ENCODE measurements at regions not wholly inside any gene's neighbourhood (a gene's known extent, or its start where the extent isn't known, plus 50 kb on each side); places are given as distances from the start of the nearest gene placed in this dataset.

DNA sequence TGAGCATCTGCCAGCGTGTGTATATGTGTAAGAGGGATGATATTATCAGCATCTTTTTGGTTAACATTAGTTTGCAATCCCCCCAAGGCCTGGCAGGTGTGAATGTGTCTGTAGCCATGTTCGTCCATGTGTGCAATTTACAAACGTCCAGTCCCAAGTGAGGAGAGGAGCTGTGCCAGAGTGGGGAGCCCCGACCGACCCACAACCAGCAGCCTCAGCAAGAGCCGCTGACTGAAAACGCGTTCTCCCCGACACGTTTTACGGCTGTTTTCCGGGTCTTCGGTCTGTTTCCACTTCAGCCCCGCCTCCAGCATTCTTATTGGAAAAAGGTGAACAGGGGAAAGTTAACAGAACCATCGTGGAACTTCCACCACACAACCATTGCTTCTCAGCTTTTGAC is 119.1 kb upstream of the SOX1 start:
- TF ChIP-seq EP300 (IDR thresholded peaks at IDR 0.05; ENCODE audit: borderline replicate concordance in 1 of 2, control insufficient read depth in 1 of 2, low read depth in 2 of 2, low read length in 2 of 2) (no peak), SUZ12 (IDR thresholded peaks at IDR 0.05; ENCODE audit: unreplicated experiment) (no peak), POLR2A (IDR thresholded peaks at IDR 0.05; ENCODE audit: low read depth, low read length) (no peak)
- TF ChIP-seq, protein P1, sequence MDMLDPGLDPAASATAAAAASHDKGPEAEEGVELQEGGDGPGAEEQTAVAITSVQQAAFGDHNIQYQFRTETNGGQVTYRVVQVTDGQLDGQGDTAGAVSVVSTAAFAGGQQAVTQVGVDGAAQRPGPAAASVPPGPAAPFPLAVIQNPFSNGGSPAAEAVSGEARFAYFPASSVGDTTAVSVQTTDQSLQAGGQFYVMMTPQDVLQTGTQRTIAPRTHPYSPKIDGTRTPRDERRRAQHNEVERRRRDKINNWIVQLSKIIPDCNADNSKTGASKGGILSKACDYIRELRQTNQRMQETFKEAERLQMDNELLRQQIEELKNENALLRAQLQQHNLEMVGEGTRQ (IDR thresholded peaks at IDR 0.05; ENCODE audit: borderline replicate concordance, low read depth, low read length) = no peak
- TF ChIP-seq, protein P2, sequence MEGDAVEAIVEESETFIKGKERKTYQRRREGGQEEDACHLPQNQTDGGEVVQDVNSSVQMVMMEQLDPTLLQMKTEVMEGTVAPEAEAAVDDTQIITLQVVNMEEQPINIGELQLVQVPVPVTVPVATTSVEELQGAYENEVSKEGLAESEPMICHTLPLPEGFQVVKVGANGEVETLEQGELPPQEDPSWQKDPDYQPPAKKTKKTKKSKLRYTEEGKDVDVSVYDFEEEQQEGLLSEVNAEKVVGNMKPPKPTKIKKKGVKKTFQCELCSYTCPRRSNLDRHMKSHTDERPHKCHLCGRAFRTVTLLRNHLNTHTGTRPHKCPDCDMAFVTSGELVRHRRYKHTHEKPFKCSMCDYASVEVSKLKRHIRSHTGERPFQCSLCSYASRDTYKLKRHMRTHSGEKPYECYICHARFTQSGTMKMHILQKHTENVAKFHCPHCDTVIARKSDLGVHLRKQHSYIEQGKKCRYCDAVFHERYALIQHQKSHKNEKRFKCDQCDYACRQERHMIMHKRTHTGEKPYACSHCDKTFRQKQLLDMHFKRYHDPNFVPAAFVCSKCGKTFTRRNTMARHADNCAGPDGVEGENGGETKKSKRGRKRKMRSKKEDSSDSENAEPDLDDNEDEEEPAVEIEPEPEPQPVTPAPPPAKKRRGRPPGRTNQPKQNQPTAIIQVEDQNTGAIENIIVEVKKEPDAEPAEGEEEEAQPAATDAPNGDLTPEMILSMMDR (IDR thresholded peaks at IDR 0.05 in 2 of 3, conservative IDR thresholded peaks at IDR 0.05 in 1 of 3; ENCODE audit: control insufficient read depth in 2 of 3, extremely low read depth in 1 of 3, insufficient read depth in 1 of 3, low read depth in 3 of 3, low read length in 3 of 3) = no peak

Measured in GM12878 (cell line).